ENCODE measurements at regions not wholly inside any gene's neighbourhood (a gene's known extent, or its start where the extent isn't known, plus 50 kb on each side); places are given as distances from the start of the nearest gene placed in this dataset.

GRCh38 chr3:28994161-28994905 lies 286.5 kb upstream of the RBMS3 start:
- in situ Hi-C loops (cut with HindIII; ENCODE audit: low sequenced_read_pairs): no loop called here
- no peak for DNase-seq (ENCODE audit: low read depth)
- no peak overlapping the region for H3K4me3 ChIP-seq (ENCODE audit: low read depth, low read length)
- TF ChIP-seq CTCF (IDR thresholded peaks at IDR 0.05; ENCODE audit: low read depth, low read length, missing control alignments): no peak

GRCh38 chr3:29004885-29005599 lies 275.8 kb upstream of the RBMS3 start:
- in situ Hi-C loops (cut with HindIII; ENCODE audit: low sequenced_read_pairs): no loop called here
- H3K4me3 ChIP-seq (ENCODE audit: low read depth, low read length): no peak overlapping the region
- DNase-seq (ENCODE audit: low read depth): no peak
- TF ChIP-seq CTCF (IDR thresholded peaks at IDR 0.05; ENCODE audit: low read depth, low read length, missing control alignments): no peak

- no peak for DNase-seq (ENCODE audit: low read depth)
- TF ChIP-seq CTCF (IDR thresholded peaks at IDR 0.05; ENCODE audit: low read depth, low read length, missing control alignments): no peak
- no peak overlapping the region for H3K4me3 ChIP-seq (ENCODE audit: low read depth, low read length)
- in situ Hi-C loops (cut with HindIII; ENCODE audit: low sequenced_read_pairs): no loop called here
These were observed 275.0 kb upstream of the RBMS3 start for GRCh38 chr3:29005862-29006261.

GRCh38 chr3:29011441-29011840 lies 269.4 kb upstream of the RBMS3 start:
- DNase-seq (ENCODE audit: low read depth): peak; percentile 11
- H3K4me3 ChIP-seq (ENCODE audit: low read depth, low read length): no peak overlapping the region
- TF ChIP-seq CTCF (IDR thresholded peaks at IDR 0.05; ENCODE audit: low read depth, low read length, missing control alignments): no peak
- in situ Hi-C loops (cut with HindIII; ENCODE audit: low sequenced_read_pairs): no loop called here

GRCh38 chr3:29011966-29012365 lies 268.9 kb upstream of the RBMS3 start:
- no peak overlapping the region for H3K4me3 ChIP-seq (ENCODE audit: low read depth, low read length)
- in situ Hi-C loops (cut with HindIII; ENCODE audit: low sequenced_read_pairs): no loop called here
- no peak for TF ChIP-seq CTCF (IDR thresholded peaks at IDR 0.05; ENCODE audit: low read depth, low read length, missing control alignments)
- no peak for DNase-seq (ENCODE audit: low read depth)

- TF ChIP-seq CTCF (IDR thresholded peaks at IDR 0.05; ENCODE audit: low read depth, low read length, missing control alignments): no peak
- in situ Hi-C loops (cut with HindIII; ENCODE audit: low sequenced_read_pairs): no loop called here
- H3K4me3 ChIP-seq (ENCODE audit: low read depth, low read length): no peak overlapping the region
- DNase-seq (ENCODE audit: low read depth): no peak
These were observed 257.9 kb upstream of the RBMS3 start for GRCh38 chr3:29022976-29023375.
